NOMO-1 (cell line): ENCODE measurements at regions not wholly inside any gene's neighbourhood (a gene's known extent, or its start where the extent isn't known, plus 50 kb on each side); places are given as distances from the start of the nearest gene placed in this dataset.
"Not testable (repeated sequence)": the region's sequence is repeated elsewhere in the genome, so short reads cannot be mapped to it uniquely, and the experiment has no call there.

ENCODE experiments used
- DNase-seq, 2 experiments: peaks; one replicate each; lab custom pipeline; 2025; ENCODE audit not compliant: unreplicated experiment in 2 of 2; lab: John Stamatoyannopoulos, UW

GRCh38 chr11:130526846-130527245 is 78.4 kb downstream of the ADAMTS15 start:
- no peak for DNase-seq

GRCh38 chr11:130527636-130528297 is 79.3 kb downstream of the ADAMTS15 start:
- DNase-seq, result no peak

DNA sequence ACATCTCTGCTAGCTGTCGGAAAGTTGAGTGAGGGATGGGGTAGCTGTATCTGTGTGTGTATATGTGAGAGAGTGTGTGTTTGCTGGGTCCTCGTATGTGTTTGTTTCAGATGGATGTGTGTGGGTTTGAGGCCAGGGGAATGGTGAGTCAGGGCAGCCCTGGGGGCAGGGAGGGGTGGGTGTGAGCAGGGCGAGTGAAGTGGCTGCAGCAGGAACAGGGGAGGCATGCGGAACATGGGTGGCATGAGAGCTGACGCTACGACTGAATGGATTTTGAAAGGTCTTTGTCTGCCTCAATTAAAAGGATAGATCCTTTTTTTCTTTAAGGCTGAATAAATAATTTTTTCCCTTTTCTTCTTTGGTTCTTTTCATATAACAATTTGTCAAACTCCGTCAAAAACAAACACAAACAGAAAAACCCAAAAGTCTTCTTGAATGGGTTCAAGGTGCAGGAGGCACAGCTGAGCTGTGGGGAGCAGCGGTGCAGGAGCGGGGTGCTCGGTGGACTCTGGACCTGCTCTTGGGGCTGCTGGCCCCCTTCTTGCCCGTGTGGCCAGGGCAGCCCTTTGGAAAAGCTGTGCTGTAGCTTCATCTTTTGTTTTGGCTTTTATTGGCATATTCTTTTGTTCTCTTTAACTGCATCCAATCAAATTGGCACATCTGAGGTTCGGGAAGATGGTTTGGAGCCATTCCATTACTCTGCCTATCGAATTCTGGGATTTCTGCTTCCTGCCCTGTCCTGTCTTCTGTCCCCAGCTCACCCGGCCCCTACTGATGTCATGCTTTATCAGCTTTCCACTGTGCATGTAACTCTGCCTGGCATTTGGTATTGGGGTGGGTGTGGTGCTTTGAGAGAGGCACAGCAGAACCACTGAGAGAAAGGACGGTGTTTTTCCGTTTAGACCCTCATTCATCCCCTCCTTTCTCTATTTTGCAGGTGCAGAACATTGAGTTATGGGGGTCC is 80.1 kb downstream of the ADAMTS15 start:
- DNase-seq, result no peak

DNA sequence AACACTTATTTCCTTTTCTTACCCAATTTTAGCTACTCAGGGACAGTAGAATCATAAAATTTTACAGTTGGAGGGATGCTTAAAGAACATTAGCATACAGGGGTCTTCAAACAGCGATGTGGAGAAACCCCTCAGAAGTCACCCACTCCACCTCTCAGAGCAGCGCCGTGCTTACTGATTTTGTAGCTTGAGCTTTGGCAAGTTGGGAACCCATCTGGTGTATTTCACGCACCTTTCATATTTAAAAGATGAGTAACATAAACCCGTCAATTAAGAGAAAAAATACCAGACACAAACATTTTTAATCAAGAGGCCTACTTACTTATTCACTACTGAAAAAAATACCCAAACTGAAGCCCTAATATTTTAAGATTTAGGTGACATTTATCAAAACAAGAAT is 80.9 kb downstream of the ADAMTS15 start:
- DNase-seq, result no peak

DNA sequence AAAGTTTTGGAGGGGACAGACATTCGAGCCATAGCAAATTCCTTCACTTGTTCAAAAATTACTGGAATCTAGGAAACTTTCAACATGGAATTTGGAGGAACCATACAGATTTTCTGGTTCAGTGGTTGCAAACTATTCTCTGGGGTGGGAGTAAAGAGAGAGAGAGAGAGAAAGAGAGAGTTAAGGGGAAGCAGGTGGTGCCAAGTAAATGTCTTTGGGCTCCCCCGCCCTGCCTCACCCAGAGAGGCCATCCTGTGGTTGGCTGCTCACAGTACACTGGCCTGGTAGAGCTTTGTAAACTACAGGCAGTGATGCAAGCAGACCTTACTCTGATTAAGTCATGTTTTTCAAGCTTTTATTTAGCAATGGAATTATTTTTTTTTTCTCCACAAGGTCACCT is 82.6 kb downstream of the ADAMTS15 start:
- DNase-seq, result no peak

- DNase-seq, result no peak
Observed at GRCh38 chr11:130533113-130533798, 84.8 kb downstream of the ADAMTS15 start.

DNA sequence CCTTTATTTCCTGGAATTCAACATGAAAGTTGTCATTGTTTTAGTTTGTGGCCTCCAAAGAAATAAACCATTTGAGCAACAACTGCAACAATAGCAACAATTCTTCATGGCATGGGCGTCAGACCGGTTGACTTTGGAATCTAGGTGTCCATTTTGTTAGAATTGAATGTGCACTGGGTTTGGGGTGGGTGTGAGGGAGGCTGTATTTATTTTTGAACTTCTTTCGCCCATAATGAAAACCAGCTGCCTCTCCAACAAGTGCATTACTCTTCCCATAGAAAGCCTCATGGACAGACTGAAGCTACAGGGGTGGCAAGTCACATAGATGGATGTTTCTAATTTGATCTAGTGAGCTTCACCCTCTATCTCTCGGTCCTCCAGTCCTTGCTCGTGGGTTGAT is 85.4 kb downstream of the ADAMTS15 start:
- DNase-seq, result no peak

- no peak for DNase-seq
Observed at GRCh38 chr11:130534551-130534950, 86.1 kb downstream of the ADAMTS15 start.

DNA sequence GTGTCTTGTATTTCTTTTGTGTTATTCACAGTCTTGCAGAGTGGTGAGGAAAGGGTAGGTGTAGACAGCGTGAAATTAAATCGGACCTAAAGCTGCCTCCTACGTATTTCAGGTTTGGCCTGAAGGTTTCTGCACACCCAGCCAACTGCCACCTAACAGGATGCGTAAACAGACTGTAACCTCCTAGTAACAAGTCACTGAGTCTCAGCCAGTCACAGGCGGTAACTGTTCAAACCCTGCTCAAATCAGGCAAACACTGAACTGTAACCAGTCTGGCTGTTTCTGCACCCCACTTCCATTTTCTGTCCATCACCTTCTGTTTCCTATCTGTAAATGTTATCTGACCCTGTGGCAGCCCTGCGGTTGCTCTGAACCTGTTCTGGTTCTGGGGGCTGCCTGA is 87.1 kb downstream of the ADAMTS15 start:
- no peak for DNase-seq

DNA sequence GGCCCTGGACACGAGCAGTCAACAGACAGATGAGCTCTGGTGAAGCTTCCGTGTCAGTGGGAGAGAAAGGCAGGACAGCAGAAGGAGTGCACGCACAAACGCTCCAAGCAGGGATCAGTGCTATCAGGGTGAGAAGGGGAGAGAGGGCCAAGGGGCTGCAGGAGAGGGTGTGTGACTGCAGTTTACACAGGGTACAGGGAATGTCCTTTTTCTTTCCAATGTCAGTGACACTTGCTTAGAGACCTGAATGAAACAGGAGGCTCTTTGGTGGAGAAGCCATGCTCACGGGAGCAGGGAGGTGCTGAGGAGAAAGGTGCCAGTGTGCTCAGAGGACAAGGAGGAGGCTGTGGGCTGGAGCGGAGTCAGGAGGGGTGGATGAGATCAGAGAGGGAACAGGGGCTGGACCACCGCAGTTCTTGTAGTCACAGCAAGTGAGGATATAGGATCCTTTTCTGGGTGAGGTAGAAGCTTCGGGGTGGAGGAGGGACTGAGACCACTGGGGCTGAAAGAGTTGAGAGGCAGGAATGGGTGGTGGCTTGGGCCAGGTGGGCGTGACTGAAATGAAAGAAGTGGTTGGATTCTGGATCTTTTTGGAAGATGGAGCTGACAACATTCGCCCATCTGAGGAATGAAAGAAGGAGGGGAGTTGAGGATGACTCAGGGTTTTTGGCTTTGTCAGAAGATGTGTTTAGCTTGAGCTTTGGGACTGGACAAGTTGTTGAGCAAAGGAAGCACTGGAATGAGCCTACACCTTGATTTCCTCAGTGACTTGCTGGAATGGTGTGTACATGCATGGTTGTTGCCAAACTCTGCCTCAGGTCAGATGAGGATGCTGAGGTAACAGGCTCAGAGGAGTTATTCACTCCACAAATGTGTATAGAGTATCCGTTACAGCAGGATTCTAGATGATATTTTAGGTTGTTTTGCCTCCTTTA is 87.9 kb downstream of the ADAMTS15 start:
- no peak for DNase-seq

DNA sequence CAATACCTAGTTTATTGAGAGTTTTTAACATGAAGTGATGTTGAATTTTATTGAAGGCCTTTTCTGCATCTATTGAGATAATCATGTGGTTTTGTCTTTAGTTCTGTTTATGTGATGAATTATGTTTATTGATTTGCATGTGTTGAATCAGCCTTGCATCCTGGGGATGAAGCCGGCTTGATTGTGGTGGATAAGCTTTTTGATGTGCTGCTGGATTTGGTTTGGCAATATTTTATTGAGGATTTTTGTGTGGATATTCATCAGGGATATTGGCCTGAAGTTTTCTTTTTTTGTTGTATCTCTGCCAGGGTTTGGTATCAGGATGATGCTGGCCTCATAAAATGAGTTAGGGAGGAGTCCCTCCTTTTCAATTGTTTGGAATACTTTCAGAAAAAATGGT is 91.2 kb downstream of the ADAMTS15 start:
- not testable (repeated sequence) for DNase-seq

- no peak for DNase-seq
Observed at GRCh38 chr11:130544266-130544665, 95.8 kb downstream of the ADAMTS15 start.

GRCh38 chr11:130545449-130546072 is 97.1 kb downstream of the ADAMTS15 start:
- DNase-seq, result no peak

GRCh38 chr11:130546438-130546837 is 98.0 kb downstream of the ADAMTS15 start:
- DNase-seq, result no peak

- DNase-seq, result no peak
Observed at GRCh38 chr11:130546901-130547694, 98.7 kb downstream of the ADAMTS15 start.

- DNase-seq, result no peak
Observed at GRCh38 chr11:130547761-130548490, 99.5 kb downstream of the ADAMTS15 start.

- DNase-seq, result no peak
Observed at GRCh38 chr11:130548491-130548833, 100.0 kb downstream of the ADAMTS15 start.

DNA sequence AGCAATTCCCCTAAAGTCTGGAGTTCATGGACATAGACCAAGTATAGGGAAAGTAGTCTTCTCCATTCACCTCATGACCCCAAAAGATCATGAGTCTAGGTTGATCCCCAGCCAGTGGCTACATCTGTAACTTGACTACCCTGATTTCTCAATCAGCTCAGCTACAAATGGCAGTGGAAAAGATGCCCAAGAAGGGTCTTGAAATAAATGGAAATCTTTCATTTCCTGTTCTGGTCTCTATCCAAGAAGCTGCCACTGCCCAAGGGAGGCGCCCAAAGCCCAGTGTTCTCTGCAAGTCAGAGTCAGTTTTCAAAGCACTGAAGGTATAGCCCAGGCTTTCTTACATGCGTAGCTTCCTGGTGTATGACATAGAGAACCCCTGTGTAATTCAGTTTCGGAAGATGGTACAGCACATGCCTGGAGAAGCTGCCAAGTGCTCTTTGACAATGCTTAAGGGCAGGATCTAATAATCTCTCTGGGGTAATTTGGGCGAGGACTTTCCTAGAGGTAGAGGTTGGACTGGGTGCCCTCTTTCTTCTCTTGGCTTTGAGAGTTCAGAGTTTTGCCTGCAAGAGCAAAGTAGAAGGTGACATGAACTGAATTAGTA is 101.1 kb downstream of the ADAMTS15 start:
- DNase-seq, result no peak
